ENCODE measurements at regions not wholly inside any gene's neighbourhood (a gene's known extent, or its start where the extent isn't known, plus 50 kb on each side); places are given as distances from the start of the nearest gene placed in this dataset.

DNA sequence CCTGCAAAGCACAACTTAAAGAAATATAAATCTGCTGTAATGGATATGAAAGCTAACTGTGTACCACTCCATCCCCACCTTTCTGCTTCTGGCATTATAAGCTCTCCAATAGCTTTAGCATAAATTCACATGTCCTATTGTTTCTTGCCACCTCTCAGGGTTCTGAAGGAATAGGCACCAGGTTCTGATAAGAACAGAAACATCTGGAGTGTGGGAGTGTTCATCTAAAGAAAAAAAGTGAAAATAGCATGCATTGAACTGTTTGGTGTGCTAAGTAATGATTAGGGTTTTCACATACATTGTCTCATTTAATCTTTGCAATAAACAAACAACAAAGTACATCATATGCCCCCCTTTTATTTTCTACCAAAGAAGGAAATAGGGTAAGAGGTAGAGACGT lies 72.3 kb downstream of the FAM76B start:
- Mint-ChIP-seq H3K36me3 (ENCODE audit: low read depth) (no peaks in the 10 kb centered on the region), H3K4me3 (no peak overlapping the region), H3K27me3 (no peaks in the 10 kb centered on the region), H3K9me3 (no peaks in the 10 kb centered on the region), H3K27ac (no peak overlapping the region), H3K4me1 (peaks cover 20% of the 10 kb centered on the region)
- no peak for ATAC-seq (replicated peaks)

DNA sequence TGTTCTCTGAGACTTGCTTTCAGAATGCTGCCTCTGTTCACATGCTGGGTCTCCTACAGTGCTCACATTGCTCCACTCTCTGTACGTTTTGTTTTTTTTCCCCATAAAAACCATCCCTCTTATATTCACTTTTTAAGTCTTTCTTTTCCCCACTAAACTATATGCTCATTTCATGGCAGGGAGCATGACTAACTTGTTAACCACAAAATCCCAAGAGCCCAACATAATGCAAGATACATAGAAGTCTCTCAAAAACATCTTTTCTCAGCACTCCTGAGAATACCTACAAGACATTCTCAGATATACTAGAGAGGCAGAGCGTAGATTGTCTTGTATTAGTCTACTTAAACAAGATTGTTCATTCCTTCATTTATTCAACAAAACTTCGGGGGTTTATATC lies 73.3 kb downstream of the FAM76B start:
- no peaks in the 10 kb centered on the region for H3K9me3 Mint-ChIP-seq
- peak; percentile 25 for ATAC-seq (replicated peaks)
- no peaks in the 10 kb centered on the region for H3K27me3 Mint-ChIP-seq

DNA sequence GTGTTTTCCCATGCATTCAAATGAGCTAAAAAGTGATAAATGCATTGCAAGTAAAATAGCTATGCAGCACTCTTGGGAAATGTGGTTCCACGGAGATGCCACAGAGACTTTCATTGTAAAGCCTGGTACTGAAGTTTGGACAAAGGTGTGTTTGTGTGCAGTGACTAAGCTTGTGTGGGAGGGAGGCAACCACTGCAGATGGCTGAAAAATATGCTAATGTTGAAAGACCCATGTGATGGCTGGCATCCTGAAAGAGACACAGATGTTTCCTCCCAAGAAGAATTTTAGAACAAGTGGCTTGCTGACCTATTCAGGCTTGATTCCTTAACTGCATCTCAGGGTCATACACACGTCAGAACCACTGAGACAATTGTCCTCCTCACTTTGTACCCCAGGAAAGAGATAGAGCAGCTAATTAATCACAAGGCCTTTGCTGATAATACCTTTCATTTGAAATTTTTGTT lies 73.8 kb downstream of the FAM76B start:
- Mint-ChIP-seq H3K9me3 (no peaks in the 10 kb centered on the region), H3K36me3 (ENCODE audit: low read depth) (no peaks in the 10 kb centered on the region), H3K27ac (peak overlapping the region; percentile 57), H3K27me3 (no peaks in the 10 kb centered on the region), H3K4me1 (peaks cover 28% of the 10 kb centered on the region), H3K4me3 (peak overlapping the region; percentile 42)
- ATAC-seq (replicated peaks), result peak; percentile 90

More for the DNA sequence above, 73.3 kb downstream of the FAM76B start:
- Mint-ChIP-seq H3K4me3 (peak overlapping the region; percentile 42), H3K36me3 (ENCODE audit: low read depth) (no peaks in the 10 kb centered on the region), H3K27ac (peak overlapping the region; percentile 57), H3K4me1 (peaks cover 28% of the 10 kb centered on the region)

- no peaks in the 10 kb centered on the region for H3K27me3 Mint-ChIP-seq
- peaks cover 23% of the 10 kb centered on the region for H3K4me1 Mint-ChIP-seq
- ATAC-seq (replicated peaks), result no peak
- peak overlapping the region; percentile 42 for H3K4me3 Mint-ChIP-seq
- no peaks in the 10 kb centered on the region for H3K36me3 Mint-ChIP-seq (ENCODE audit: low read depth)
- H3K27ac Mint-ChIP-seq, result peak overlapping the region; percentile 57
- no peaks in the 10 kb centered on the region for H3K9me3 Mint-ChIP-seq
Measured at GRCh38 chr11:95714843-95715776, 74.5 kb downstream of the FAM76B start.

DNA sequence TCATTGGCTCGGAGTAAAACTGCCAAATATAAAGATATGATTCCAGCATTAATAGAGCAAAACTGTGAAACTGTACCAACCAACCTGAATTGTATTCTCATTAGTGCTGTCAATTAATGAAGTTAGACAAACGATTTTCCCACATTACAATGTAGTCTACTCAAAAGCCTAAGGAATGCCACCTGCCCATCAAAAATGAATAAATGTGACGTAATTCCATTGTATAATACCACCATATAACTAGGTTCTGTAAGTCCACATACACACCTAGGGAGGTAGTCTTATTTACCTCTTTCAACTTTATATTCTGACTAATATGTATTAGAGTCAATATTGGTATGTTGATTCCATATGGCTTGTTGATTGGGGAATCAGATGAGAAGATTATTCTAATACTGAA lies 76.2 kb downstream of the FAM76B start:
- Mint-ChIP-seq H3K4me1 (peaks cover 21% of the 10 kb centered on the region), H3K27me3 (no peaks in the 10 kb centered on the region), H3K27ac (no peak overlapping the region), H3K4me3 (no peak overlapping the region), H3K9me3 (no peaks in the 10 kb centered on the region), H3K36me3 (ENCODE audit: low read depth) (no peaks in the 10 kb centered on the region)
- ATAC-seq (replicated peaks), result no peak

DNA sequence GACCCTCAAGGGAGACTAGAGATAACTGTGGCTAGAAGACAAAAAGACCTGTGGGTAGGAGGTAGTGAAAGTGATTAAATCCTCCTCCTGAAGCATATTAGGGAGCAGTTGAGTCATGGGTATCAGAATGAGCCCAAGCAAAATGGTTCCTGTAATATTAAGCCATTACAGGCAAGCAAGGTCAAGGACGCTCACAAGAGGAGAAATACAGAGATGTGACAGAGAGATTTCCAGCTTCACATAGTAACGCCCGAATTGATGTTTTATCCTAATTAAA lies 77.7 kb downstream of the FAM76B start:
- Mint-ChIP-seq H3K27ac (peak overlapping the region; percentile 51), H3K4me1 (peaks cover 19% of the 10 kb centered on the region), H3K9me3 (no peaks in the 10 kb centered on the region), H3K4me3 (peak overlapping the region; percentile 39), H3K27me3 (no peaks in the 10 kb centered on the region), H3K36me3 (ENCODE audit: low read depth) (no peaks in the 10 kb centered on the region)
- ATAC-seq (replicated peaks), result peak; percentile 25

GRCh38 chr11:95711162-95711944 lies 78.2 kb downstream of the FAM76B start:
- H3K27me3 Mint-ChIP-seq, result no peaks in the 10 kb centered on the region
- H3K9me3 Mint-ChIP-seq, result no peaks in the 10 kb centered on the region
- peak overlapping the region; percentile 39 for H3K4me3 Mint-ChIP-seq
- H3K27ac Mint-ChIP-seq, result peak overlapping the region; percentile 51
- peaks cover 17% of the 10 kb centered on the region for H3K4me1 Mint-ChIP-seq
- ATAC-seq (replicated peaks), result peak; percentile 49
- no peaks in the 10 kb centered on the region for H3K36me3 Mint-ChIP-seq (ENCODE audit: low read depth)

DNA sequence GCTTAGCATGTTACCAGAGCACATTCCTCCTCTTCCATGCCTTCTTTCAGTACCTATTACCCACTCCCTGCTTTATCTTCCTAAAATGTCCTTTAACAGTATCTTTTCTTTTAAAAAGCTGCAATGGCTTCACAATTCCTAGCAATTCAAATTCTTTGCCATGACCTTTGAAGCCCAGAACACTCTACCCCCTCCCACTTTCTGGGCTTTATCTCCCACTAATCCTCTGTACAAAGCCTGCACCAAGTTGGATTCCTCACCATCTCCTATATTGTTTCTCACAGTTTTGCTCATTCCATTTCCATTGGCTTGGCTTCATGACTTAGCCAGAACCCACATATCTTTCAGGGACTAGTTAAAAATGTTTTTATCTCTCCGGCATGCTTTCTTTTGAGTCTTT lies 80.9 kb downstream of the FAM76B start:
- no peaks in the 10 kb centered on the region for H3K27me3 Mint-ChIP-seq
- no peaks in the 10 kb centered on the region for H3K36me3 Mint-ChIP-seq (ENCODE audit: low read depth)
- no peak for ATAC-seq (replicated peaks)
- H3K27ac Mint-ChIP-seq, result no peak overlapping the region
- H3K4me3 Mint-ChIP-seq, result no peak overlapping the region
- H3K4me1 Mint-ChIP-seq, result peaks cover 10% of the 10 kb centered on the region
- no peaks in the 10 kb centered on the region for H3K9me3 Mint-ChIP-seq

GRCh38 chr11:95706974-95707387 lies 82.6 kb downstream of the FAM76B start:
- Mint-ChIP-seq H3K27ac (no peak overlapping the region), H3K36me3 (ENCODE audit: low read depth) (no peaks in the 10 kb centered on the region), H3K4me3 (no peak overlapping the region), H3K4me1 (peaks cover 5% of the 10 kb centered on the region), H3K9me3 (no peaks in the 10 kb centered on the region), H3K27me3 (no peaks in the 10 kb centered on the region)
- ATAC-seq (replicated peaks), result no peak

- H3K9me3 Mint-ChIP-seq, result no peaks in the 10 kb centered on the region
- no peak overlapping the region for H3K4me3 Mint-ChIP-seq
- H3K36me3 Mint-ChIP-seq (ENCODE audit: low read depth), result no peaks in the 10 kb centered on the region
- no peak overlapping the region for H3K27ac Mint-ChIP-seq
- ATAC-seq (replicated peaks), result peak; percentile 82
- no peaks in the 10 kb centered on the region for H3K27me3 Mint-ChIP-seq
- peaks cover 6% of the 10 kb centered on the region for H3K4me1 Mint-ChIP-seq
Measured at GRCh38 chr11:95705485-95706124, 84.0 kb downstream of the FAM76B start.

DNA sequence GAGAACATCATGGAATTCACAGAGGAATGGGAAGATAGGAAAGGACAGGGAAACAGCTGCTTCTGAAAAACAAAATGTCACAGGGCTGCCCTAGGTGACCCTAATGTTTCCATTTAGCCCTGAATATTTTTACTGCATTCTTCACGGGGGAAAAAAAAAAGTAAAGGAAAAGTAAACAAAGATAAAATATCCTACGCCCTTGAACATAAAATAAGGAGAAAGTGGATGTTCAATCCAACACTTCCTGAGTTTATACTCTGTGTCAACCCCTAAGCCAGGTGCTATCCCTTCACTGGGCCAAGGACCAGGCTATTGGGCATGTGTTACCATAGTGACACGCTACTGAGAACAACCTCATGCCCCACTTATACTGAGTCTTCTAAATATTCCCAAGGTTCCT lies 84.7 kb downstream of the FAM76B start:
- no peak overlapping the region for H3K4me3 Mint-ChIP-seq
- no peak overlapping the region for H3K27ac Mint-ChIP-seq
- H3K9me3 Mint-ChIP-seq, result no peaks in the 10 kb centered on the region
- H3K36me3 Mint-ChIP-seq (ENCODE audit: low read depth), result no peaks in the 10 kb centered on the region
- H3K27me3 Mint-ChIP-seq, result no peaks in the 10 kb centered on the region
- no peak for ATAC-seq (replicated peaks)
- peaks cover 13% of the 10 kb centered on the region for H3K4me1 Mint-ChIP-seq

- H3K36me3 Mint-ChIP-seq (ENCODE audit: low read depth), result no peaks in the 10 kb centered on the region
- H3K4me3 Mint-ChIP-seq, result no peak overlapping the region
- H3K9me3 Mint-ChIP-seq, result no peaks in the 10 kb centered on the region
- H3K4me1 Mint-ChIP-seq, result peaks cover 26% of the 10 kb centered on the region
- H3K27me3 Mint-ChIP-seq, result no peaks in the 10 kb centered on the region
- H3K27ac Mint-ChIP-seq, result peak overlapping the region; percentile 57
- peak; percentile 44 for ATAC-seq (replicated peaks)
Measured at GRCh38 chr11:95703049-95703448, 86.5 kb downstream of the FAM76B start.

DNA sequence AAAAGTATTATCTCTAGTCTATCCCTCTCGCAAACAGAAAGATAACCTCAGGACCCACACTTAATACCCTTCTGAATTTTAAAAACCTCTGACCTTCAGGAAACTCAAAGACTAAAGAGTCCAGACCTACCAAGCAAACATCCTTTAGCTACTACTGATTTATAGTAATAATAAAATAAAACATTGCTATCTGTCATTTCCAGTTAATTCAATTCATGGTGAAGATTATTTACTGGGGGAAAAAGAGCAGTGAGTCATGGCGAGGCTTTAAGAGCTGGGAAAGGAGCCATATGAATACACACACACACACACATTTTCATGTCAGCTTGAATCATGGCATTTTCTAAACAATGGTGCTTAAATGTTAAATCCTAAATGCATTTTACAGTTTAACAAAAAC lies 87.1 kb downstream of the FAM76B start:
- Mint-ChIP-seq H3K27me3 (no peaks in the 10 kb centered on the region), H3K36me3 (ENCODE audit: low read depth) (no peaks in the 10 kb centered on the region), H3K9me3 (no peaks in the 10 kb centered on the region), H3K4me1 (peaks cover 31% of the 10 kb centered on the region), H3K4me3 (no peak overlapping the region), H3K27ac (peak overlapping the region; percentile 57)
- peak; percentile 21 for ATAC-seq (replicated peaks)

- Mint-ChIP-seq H3K27me3 (no peaks in the 10 kb centered on the region), H3K4me1 (peaks cover 31% of the 10 kb centered on the region), H3K27ac (peak overlapping the region; percentile 90), H3K36me3 (ENCODE audit: low read depth) (no peaks in the 10 kb centered on the region), H3K4me3 (peak overlapping the region; percentile 71), H3K9me3 (no peaks in the 10 kb centered on the region)
- ATAC-seq (replicated peaks), result peak; percentile 48
Measured at GRCh38 chr11:95700471-95700817, 89.1 kb downstream of the FAM76B start.
